Right atrium auricular region (tissue), 2 donors: ENCODE measurements at regions not wholly inside any gene's neighbourhood (a gene's known extent, or its start where the extent isn't known, plus 50 kb on each side); places are given as distances from the start of the nearest gene placed in this dataset.

ENCODE experiments used
- DNase-seq: peaks from one replicate; pipeline ENCODE4 v3.0.0-alpha.2; 2019; ENCODE audit warnings: low spot score
- H3K27ac ChIP-seq, 2 donors: fragments of 200-600 bp; sonication (generic); 1 replicate in 1 of 2; 2 replicates in 1 of 2; pipeline ENCODE4 v1.5.1; 2016 to 2019
- H3K27me3 ChIP-seq, 2 donors: fragments of 200-600 bp; sonication (generic); one replicate each; pipeline versions ENCODE4 v1.5.1 to v1.6.0; 2017 to 2019
- H3K36me3 ChIP-seq: fragments of 200-600 bp; sonication (generic); one replicate; pipeline ENCODE4 v1.5.1; 2016
- H3K4me1 ChIP-seq, 2 donors: fragments of 200-600 bp; sonication (generic); one replicate each; pipeline versions ENCODE4 v1.5.1 to v1.6.0; 2017 to 2019
- H3K4me3 ChIP-seq, 2 donors: fragments of 200-600 bp; sonication (generic); 1 replicate in 1 of 2; 2 replicates in 1 of 2; pipeline ENCODE4 v1.5.1; 2017 to 2019; ENCODE audit warnings: mild to moderate bottlenecking in 1 of 2, moderate library complexity in 1 of 2
- H3K9me3 ChIP-seq, 2 donors: fragments of 200-600 bp; sonication (generic); one replicate each; pipeline ENCODE4 v1.5.1; 2019
- TF ChIP-seq, protein P1 (sequence below), 2 donors: fragments of 200-600 bp; sonication (generic); IDR thresholded peaks; one replicate each; pipeline ENCODE4 v1.5.1; 2019; ENCODE audit warnings: antibody characterized with exemption in 2 of 2

DNA sequence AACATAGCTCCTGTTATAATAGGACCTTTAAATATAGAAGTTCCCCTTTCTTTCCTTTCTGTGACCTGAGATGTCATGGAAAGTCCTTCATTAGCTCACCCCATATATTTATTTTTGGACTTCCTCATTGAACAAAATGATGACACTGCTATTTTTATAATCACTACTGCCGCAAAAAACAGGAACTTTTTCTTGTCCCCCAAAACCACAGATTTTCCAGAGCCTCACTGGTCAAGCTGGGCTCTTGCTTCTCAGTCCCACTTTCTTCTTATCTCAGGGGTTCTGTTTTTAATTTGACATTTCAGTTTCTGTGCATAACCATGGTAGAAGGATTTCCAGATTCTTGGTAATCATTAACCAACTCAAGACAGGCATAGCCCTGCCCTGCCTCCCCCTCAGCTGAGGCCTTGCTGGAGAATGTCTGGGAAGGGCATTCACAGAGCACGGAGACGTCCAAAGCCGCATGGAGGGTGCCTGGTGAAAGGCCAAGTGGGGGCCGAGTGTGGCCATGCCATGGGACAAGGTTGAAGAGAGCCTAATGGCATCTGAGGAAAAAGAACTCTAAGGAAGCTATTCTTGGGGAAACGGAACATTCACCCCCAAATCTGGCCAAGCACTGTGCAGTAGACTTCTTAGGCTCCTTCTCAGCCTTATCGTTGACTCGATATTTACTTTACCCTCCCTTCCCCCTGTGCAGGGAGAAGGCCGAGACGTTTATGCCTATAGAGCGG, 73.7 kb downstream of the EDN1 start:
- Histone ChIP-seq H3K27ac (no peak overlapping the region), H3K9me3 (no peaks in the 10 kb centered on the region)

DNA sequence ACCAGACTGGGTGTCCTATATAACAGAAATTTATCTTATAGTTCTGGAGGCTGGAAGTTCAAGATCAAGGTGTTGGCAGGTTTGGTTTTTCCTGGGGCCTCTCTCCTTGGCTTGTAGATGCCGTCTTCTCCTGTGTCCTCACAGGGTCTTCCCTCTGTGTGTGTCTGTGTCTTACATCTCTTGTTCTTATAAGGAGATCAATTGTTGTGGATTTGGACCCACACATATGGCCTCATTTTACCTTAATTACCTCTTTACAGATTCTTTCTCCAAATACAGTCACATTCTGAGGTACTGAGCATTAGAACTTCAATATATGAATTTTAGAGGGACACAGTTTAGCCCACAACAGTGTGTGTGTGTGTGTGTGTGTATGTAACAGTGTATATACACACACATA, 74.5 kb downstream of the EDN1 start:
- TF ChIP-seq, protein P1, sequence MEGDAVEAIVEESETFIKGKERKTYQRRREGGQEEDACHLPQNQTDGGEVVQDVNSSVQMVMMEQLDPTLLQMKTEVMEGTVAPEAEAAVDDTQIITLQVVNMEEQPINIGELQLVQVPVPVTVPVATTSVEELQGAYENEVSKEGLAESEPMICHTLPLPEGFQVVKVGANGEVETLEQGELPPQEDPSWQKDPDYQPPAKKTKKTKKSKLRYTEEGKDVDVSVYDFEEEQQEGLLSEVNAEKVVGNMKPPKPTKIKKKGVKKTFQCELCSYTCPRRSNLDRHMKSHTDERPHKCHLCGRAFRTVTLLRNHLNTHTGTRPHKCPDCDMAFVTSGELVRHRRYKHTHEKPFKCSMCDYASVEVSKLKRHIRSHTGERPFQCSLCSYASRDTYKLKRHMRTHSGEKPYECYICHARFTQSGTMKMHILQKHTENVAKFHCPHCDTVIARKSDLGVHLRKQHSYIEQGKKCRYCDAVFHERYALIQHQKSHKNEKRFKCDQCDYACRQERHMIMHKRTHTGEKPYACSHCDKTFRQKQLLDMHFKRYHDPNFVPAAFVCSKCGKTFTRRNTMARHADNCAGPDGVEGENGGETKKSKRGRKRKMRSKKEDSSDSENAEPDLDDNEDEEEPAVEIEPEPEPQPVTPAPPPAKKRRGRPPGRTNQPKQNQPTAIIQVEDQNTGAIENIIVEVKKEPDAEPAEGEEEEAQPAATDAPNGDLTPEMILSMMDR (IDR thresholded peaks at IDR 0.05): no peak
- no peaks in the 10 kb centered on the region for H3K9me3 ChIP-seq
- no peak for DNase-seq

More for the DNA sequence above, 73.7 kb downstream of the EDN1 start:
- Histone ChIP-seq H3K4me3 (no peak overlapping the region), H3K27me3 (no peaks in the 10 kb centered on the region), H3K4me1 (peaks cover 0 to 7% of the 10 kb centered on the region in 2 donors), H3K36me3 (no peaks in the 10 kb centered on the region)
- DNase-seq: no peak
- TF ChIP-seq, protein P1 (IDR thresholded peaks at IDR 0.05): no peak

DNA sequence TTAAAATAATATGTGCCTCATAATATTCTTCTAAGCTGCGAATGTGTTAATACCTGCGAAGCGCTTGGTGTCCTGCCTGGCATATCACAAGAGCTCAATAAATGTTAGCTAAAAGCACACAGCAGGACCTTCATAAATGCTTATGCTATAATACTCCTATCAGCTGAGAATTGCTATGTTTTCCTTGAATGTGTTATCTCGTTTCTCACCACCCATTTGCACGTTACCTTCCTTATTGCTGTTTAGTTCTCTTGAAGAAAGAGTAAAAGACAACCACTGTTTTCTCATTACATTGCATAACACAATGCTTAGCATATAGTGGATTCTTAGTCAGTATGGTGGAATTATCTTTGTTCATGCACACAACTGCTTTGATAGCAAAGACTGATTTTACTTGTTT, 76.6 kb downstream of the EDN1 start:
- H3K27ac ChIP-seq: no peak overlapping the region
- no peaks in the 10 kb centered on the region for H3K9me3 ChIP-seq
- TF ChIP-seq, protein P1 (IDR thresholded peaks at IDR 0.05): no peak
- peaks cover 0 to 7% of the 10 kb centered on the region in 2 donors for H3K4me1 ChIP-seq
- H3K36me3 ChIP-seq: no peaks in the 10 kb centered on the region
- no peak overlapping the region for H3K4me3 ChIP-seq
- no peaks in the 10 kb centered on the region for H3K27me3 ChIP-seq
- no peak for DNase-seq

More for the DNA sequence above, 74.5 kb downstream of the EDN1 start:
- Histone ChIP-seq H3K4me3 (no peak overlapping the region), H3K27me3 (no peaks in the 10 kb centered on the region), H3K27ac (no peak overlapping the region), H3K4me1 (peaks cover 0 to 7% of the 10 kb centered on the region in 2 donors), H3K36me3 (no peaks in the 10 kb centered on the region)

DNA sequence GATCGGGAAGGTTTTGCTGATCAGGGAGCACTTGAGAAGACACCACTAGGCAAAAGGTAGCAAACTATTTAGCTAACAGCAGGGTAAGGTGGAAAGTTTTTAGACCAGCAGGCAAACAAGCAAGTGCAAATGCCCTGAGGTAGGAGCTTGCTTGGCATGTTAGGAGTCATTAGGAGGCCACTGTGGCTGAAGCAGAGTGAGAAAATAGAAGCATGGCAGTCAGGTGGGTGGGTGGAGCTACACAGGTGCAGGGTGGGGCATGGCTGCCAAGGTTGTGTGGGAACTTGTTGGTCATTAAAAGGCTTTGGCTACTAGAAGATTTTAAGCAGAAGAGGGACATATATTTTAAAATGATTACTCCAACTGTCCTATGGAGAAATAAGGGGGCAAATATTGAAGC, 77.3 kb downstream of the EDN1 start:
- Histone ChIP-seq H3K9me3 (no peaks in the 10 kb centered on the region), H3K4me3 (no peak overlapping the region), H3K27ac (no peak overlapping the region), H3K36me3 (no peaks in the 10 kb centered on the region), H3K4me1 (peaks cover 0 to 7% of the 10 kb centered on the region in 2 donors), H3K27me3 (no peaks in the 10 kb centered on the region)
- TF ChIP-seq, protein P1 (IDR thresholded peaks at IDR 0.05): no peak
- no peak for DNase-seq

DNA sequence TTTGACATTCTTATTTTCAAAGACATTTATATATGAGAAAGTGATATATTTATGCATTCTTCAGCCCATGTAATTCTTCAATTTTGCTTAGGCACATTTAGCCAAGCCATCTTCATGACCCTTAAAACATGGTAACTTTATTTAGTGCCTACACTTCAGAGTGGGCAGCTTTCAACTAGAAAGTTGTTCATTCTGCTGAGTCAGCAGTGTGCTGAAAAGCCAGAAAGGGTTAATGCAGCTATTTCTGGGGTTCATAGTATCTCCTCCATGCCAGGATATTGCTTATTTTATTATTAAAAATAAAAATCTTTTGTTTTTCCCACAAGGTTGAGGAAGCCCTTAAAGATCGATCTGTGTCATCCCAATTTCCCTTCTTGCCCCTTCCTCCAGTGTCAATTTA, 79.2 kb downstream of the EDN1 start:
- Histone ChIP-seq H3K4me3 (no peak overlapping the region), H3K27me3 (no peaks in the 10 kb centered on the region), H3K27ac (no peak overlapping the region), H3K36me3 (no peaks in the 10 kb centered on the region), H3K4me1 (peaks cover 0 to 7% of the 10 kb centered on the region in 2 donors), H3K9me3 (no peaks in the 10 kb centered on the region)
- TF ChIP-seq, protein P1 (IDR thresholded peaks at IDR 0.05): no peak
- DNase-seq: no peak
